Spleen (tissue), 7 donors: ENCODE measurements at regions not wholly inside any gene's neighbourhood (a gene's known extent, or its start where the extent isn't known, plus 50 kb on each side); places are given as distances from the start of the nearest gene placed in this dataset.

Experiments used
- CTCF ChIP-seq, 11 experiments: fragments of 200-600 bp in 7 of 11; fragments of 450-650 bp in 4 of 11; sonication (generic) in 4 of 11; IDR thresholded peaks in 8 of 11; conservative IDR thresholded peaks in 3 of 11; 1 replicate in 7 of 11; 2 replicates in 4 of 11; pipeline versions ENCODE4 v1.4.0 to v1.8.0; 2016 to 2021; ENCODE audit warnings: antibody characterized with exemption in 11 of 11, inconsistent platforms in 4 of 11, mild to moderate bottlenecking in 1 of 11
- POLR2A ChIP-seq, 3 donors: fragments of 450-650 bp; IDR thresholded peaks; one replicate each; pipeline ENCODE4 v1.5.1; 2017; ENCODE audit warnings: antibody characterized with exemption in 3 of 3, mild to moderate bottlenecking in 1 of 3
- POLR2AphosphoS5 ChIP-seq, 3 donors: sonication (generic); formaldehyde crosslinking; IDR thresholded peaks; one replicate each; pipeline ENCODE4 v1.5.1; 2017; ENCODE audit warnings: antibody characterized with exemption in 3 of 3
- donor health status: DM: no; HTN: no; CAD: no; lungs with moderate emphysema.
- donor health status: DM: no; HTN: no; CAD: no.
- donor health status: DM: no; HTN: no; CAD: no.

GRCh38 chr5:61274511-61274911, 57.5 kb upstream of the ZSWIM6 start:
- TF ChIP-seq POLR2A (IDR thresholded peaks at IDR 0.05) (no peak), CTCF (IDR thresholded peaks at IDR 0.05 in 8 of 11, conservative IDR thresholded peaks at IDR 0.05 in 3 of 11) (no peak), POLR2AphosphoS5 (IDR thresholded peaks at IDR 0.05) (no peak)
